Uterus (tissue), 3 donors: ENCODE measurements at regions not wholly inside any gene's neighbourhood (a gene's known extent, or its start where the extent isn't known, plus 50 kb on each side); places are given as distances from the start of the nearest gene placed in this dataset.

Source experiments
- DNase-seq, 2 donors: peaks; one replicate each; pipeline ENCODE4 v3.0.0-alpha.2; 2019 to 2020
- H3K27ac ChIP-seq, 2 donors: fragments of 200-600 bp; sonication (generic); 1 replicate in 1 of 2; 2 replicates in 1 of 2; pipeline ENCODE4 v1.5.1; 2016 to 2018
- H3K27me3 ChIP-seq, 2 donors: fragments of 200-600 bp; sonication (generic); one replicate each; pipeline ENCODE4 v1.5.1; 2018 to 2019; ENCODE audit warnings: control low read depth in 1 of 2
- H3K36me3 ChIP-seq, 2 donors: fragments of 200-600 bp; sonication (generic); one replicate each; pipeline ENCODE4 v1.5.1; 2019; ENCODE audit warnings: control low read depth in 1 of 2
- H3K4me1 ChIP-seq, 2 donors: fragments of 200-600 bp; sonication (generic); one replicate each; pipeline ENCODE4 v1.5.1; 2018 to 2019; ENCODE audit warnings: control low read depth in 1 of 2
- H3K4me3 ChIP-seq, 2 donors: fragments of 200-600 bp; sonication (generic); 1 replicate in 1 of 2; 2 replicates in 1 of 2; pipeline ENCODE4 v1.5.1; 2018 to 2019; ENCODE audit warnings: mild to moderate bottlenecking in 1 of 2
- H3K9me3 ChIP-seq, 2 donors: fragments of 200-600 bp; sonication (generic); one replicate each; pipeline ENCODE4 v1.5.1; 2019; ENCODE audit warnings: control low read depth in 1 of 2
- CTCF ChIP-seq, 4 experiments: fragments of 200-600 bp in 2 of 4; fragments of 450-650 bp in 2 of 4; sonication (generic) in 2 of 4; IDR thresholded peaks; one replicate each; pipeline ENCODE4 v1.5.1; 2016 to 2019; ENCODE audit warnings: antibody characterized with exemption in 4 of 4, mild to moderate bottlenecking in 2 of 4, moderate library complexity in 1 of 4
- POLR2A ChIP-seq, 2 donors: fragments of 450-650 bp; IDR thresholded peaks; one replicate each; pipeline ENCODE4 v1.6.1; 2016; ENCODE audit warnings: antibody characterized with exemption in 2 of 2, mild to moderate bottlenecking in 1 of 2, moderate library complexity in 1 of 2
- intact Hi-C: fragments of 100-400 bp; cut with DNase I; formaldehyde crosslinking; loops from one replicate; pipeline ENCODE4 v1.15.1; 2023; ENCODE audit warnings: low total_unique reads
- donor health status: DM: yes; HTN: yes; CAD: no.

GRCh38 chr12:125936502-125936901, 871.3 kb downstream of the AACS start:
- Histone ChIP-seq H3K27ac (no peak overlapping the region), H3K36me3 (no peaks in the 10 kb centered on the region), H3K4me1 (no peaks in the 10 kb centered on the region), H3K4me3 (no peak overlapping the region), H3K27me3 (no peaks in the 10 kb centered on the region), H3K9me3 (no peaks in the 10 kb centered on the region)
- TF ChIP-seq CTCF (IDR thresholded peaks at IDR 0.05) (no peak), POLR2A (IDR thresholded peaks at IDR 0.05) (no peak)
- DNase-seq, result no peak
- intact Hi-C loops, result no loop called here

GRCh38 chr12:125944446-125944845, 879.2 kb downstream of the AACS start:
- no peaks in the 10 kb centered on the region for H3K9me3 ChIP-seq
- H3K36me3 ChIP-seq, result no peaks in the 10 kb centered on the region
- intact Hi-C loops, result no loop called here
- no peak overlapping the region for H3K4me3 ChIP-seq
- H3K27me3 ChIP-seq, result no peaks in the 10 kb centered on the region
- no peak for DNase-seq
- no peaks in the 10 kb centered on the region for H3K4me1 ChIP-seq
- no peak overlapping the region for H3K27ac ChIP-seq
- TF ChIP-seq POLR2A (IDR thresholded peaks at IDR 0.05) (no peak), CTCF (IDR thresholded peaks at IDR 0.05) (no peak)

- intact Hi-C loops, result no loop called here
- Histone ChIP-seq H3K27ac (no peak overlapping the region), H3K27me3 (no peaks in the 10 kb centered on the region), H3K36me3 (no peaks in the 10 kb centered on the region), H3K4me3 (no peak overlapping the region), H3K4me1 (no peaks in the 10 kb centered on the region), H3K9me3 (no peaks in the 10 kb centered on the region)
- TF ChIP-seq POLR2A (IDR thresholded peaks at IDR 0.05) (no peak), CTCF (IDR thresholded peaks at IDR 0.05) (no peak)
- no peak for DNase-seq
These were observed 884.2 kb downstream of the AACS start for GRCh38 chr12:125949471-125949870.

- H3K27me3 ChIP-seq, result no peaks in the 10 kb centered on the region
- H3K9me3 ChIP-seq, result no peaks in the 10 kb centered on the region
- TF ChIP-seq CTCF (IDR thresholded peaks at IDR 0.05) (no peak), POLR2A (IDR thresholded peaks at IDR 0.05) (no peak)
- no peak overlapping the region for H3K4me3 ChIP-seq
- no peaks in the 10 kb centered on the region for H3K4me1 ChIP-seq
- intact Hi-C loops, result no loop called here
- no peak for DNase-seq
- H3K27ac ChIP-seq, result no peak overlapping the region
- no peaks in the 10 kb centered on the region for H3K36me3 ChIP-seq
These were observed 889.1 kb downstream of the AACS start for GRCh38 chr12:125954362-125954761.

GRCh38 chr12:125956186-125956585, 891.0 kb downstream of the AACS start:
- H3K36me3 ChIP-seq, result no peaks in the 10 kb centered on the region
- H3K27ac ChIP-seq, result no peak overlapping the region
- no peak for TF ChIP-seq CTCF (IDR thresholded peaks at IDR 0.05)
- no peaks in the 10 kb centered on the region for H3K9me3 ChIP-seq
- no peak overlapping the region for H3K4me3 ChIP-seq
- H3K27me3 ChIP-seq, result no peaks in the 10 kb centered on the region
- intact Hi-C loops, result no loop called here
- DNase-seq, result no peak
- H3K4me1 ChIP-seq, result no peaks in the 10 kb centered on the region
